SU-DHL-6 (cell line): ENCODE measurements at regions not wholly inside any gene's neighbourhood (a gene's known extent, or its start where the extent isn't known, plus 50 kb on each side); places are given as distances from the start of the nearest gene placed in this dataset.

Source experiments
- EZH2phosphoT487 ChIP-seq: fragments of 200-600 bp; sonication (generic), shearing (Covaris generic); conservative IDR thresholded peaks from 2 replicates; pipeline ENCODE4 v1.6.1; 2018; ENCODE audit warnings: mild to moderate bottlenecking, antibody characterized with exemption, low read length, moderate library complexity, mixed read lengths
- TF ChIP-seq, protein P1 (sequence below): fragments of 200-600 bp; sonication (generic); IDR thresholded peaks from one replicate; pipeline ENCODE4 v1.5.1; 2017; ENCODE audit warnings: antibody characterized with exemption, mild to moderate bottlenecking, low read length, moderate library complexity; ENCODE audit not compliant: insufficient read depth, poor library complexity, severe bottlenecking

DNA sequence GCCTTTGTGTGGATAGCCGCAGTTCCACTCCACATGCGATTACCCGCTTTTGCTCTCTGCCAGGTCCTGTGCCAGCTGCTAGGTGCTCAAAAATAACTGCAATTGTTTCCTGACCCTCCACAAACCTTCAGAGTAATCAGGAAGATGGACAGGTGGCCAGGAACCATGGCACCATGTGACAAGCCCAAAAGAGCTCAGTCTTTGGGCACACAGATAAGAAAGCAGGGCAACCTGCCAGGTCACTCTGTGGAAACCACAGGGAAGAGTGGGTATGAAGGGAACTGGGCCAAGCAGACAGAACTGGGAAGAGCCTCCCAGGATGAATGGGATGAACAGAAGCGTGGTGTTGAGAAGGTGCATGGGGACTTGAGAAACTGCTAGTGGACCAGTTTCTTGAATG, 79.4 kb upstream of the AGAP1 start:
- TF ChIP-seq, protein P1, sequence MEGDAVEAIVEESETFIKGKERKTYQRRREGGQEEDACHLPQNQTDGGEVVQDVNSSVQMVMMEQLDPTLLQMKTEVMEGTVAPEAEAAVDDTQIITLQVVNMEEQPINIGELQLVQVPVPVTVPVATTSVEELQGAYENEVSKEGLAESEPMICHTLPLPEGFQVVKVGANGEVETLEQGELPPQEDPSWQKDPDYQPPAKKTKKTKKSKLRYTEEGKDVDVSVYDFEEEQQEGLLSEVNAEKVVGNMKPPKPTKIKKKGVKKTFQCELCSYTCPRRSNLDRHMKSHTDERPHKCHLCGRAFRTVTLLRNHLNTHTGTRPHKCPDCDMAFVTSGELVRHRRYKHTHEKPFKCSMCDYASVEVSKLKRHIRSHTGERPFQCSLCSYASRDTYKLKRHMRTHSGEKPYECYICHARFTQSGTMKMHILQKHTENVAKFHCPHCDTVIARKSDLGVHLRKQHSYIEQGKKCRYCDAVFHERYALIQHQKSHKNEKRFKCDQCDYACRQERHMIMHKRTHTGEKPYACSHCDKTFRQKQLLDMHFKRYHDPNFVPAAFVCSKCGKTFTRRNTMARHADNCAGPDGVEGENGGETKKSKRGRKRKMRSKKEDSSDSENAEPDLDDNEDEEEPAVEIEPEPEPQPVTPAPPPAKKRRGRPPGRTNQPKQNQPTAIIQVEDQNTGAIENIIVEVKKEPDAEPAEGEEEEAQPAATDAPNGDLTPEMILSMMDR = no peak
- TF ChIP-seq EZH2phosphoT487 = no peak
